ENCODE measurements at regions not wholly inside any gene's neighbourhood (a gene's known extent, or its start where the extent isn't known, plus 50 kb on each side); places are given as distances from the start of the nearest gene placed in this dataset.
A peak's percentile ranks its signal among the peaks of the same experiment; 100 is the strongest.

GRCh38 chr6:91731939-91732338, 1145.1 kb upstream of the MAP3K7 start:
- Histone ChIP-seq H3K79me2 (ENCODE audit: low read length) (no peaks in the 10 kb centered on the region), H3K4me2 (ENCODE audit: low read depth, low read length) (no peak overlapping the region), H3K9ac (ENCODE audit: low read length) (no peak overlapping the region), H3K9me3 (replicated peaks; ENCODE audit: insufficient read depth, low read length) (no peaks in the 10 kb centered on the region), H3K9me2 (replicated peaks; ENCODE audit: insufficient read depth, low read length) (no peaks in the 10 kb centered on the region), H3K4me1 (ENCODE audit: low read length) (0 out of 2 replicates have a peak, but pooled peaks cover 4% of the 10 kb centered on the region), H3K4me3 (ENCODE audit: low read length) (no peak overlapping the region), H3K36me3 (replicated peaks; ENCODE audit: insufficient read depth, low read length) (no peaks in the 10 kb centered on the region), H3K27me3 (replicated peaks; ENCODE audit: insufficient read depth, low read length) (no peaks in the 10 kb centered on the region), H3K27ac (ENCODE audit: low read length) (no peak overlapping the region), H3F3A (ENCODE audit: insufficient read depth, low read length) (no peaks in the 10 kb centered on the region), H4K20me1 (ENCODE audit: insufficient read depth, low read length) (no peaks in the 10 kb centered on the region), H2AFZ (ENCODE audit: low read length) (no peak overlapping the region)
- TF ChIP-seq EZH2 (optimal IDR thresholded peaks at IDR 0.05; ENCODE audit: low read depth, low read length) = no peak
- no peak for TF ChIP-seq EZH2phosphoT487 (IDR thresholded peaks at IDR 0.05; ENCODE audit: low read length)
- peak; percentile 56 for DNase-seq

DNA sequence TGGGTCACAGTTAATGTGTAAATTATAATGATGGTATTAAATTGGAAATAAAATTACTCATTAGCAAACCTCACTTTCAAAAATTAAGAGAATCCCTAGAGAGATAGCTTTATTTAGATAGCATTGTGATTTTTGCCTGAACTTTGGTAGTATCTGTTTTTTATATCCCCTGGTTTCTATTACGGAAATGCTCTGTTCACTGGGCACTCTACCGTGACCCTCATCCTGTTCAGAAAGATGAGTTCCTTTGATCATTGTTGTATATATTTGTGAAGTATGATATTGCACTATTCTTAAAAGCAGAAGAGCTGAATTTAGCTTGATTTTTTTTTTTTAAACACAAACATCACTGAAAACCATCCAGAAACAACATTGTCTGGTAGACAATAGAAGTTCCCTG, 1143.8 kb upstream of the MAP3K7 start:
- DNase-seq = no peak
- no peaks in the 10 kb centered on the region for H3K79me2 ChIP-seq (ENCODE audit: low read length)
- no peaks in the 10 kb centered on the region for H3K36me3 ChIP-seq (replicated peaks; ENCODE audit: insufficient read depth, low read length)
- no peak overlapping the region for H3K4me2 ChIP-seq (ENCODE audit: low read depth, low read length)
- no peaks in the 10 kb centered on the region for H3K9me2 ChIP-seq (replicated peaks; ENCODE audit: insufficient read depth, low read length)
- no peak overlapping the region for H3K9ac ChIP-seq (ENCODE audit: low read length)
- no peaks in the 10 kb centered on the region for H3F3A ChIP-seq (ENCODE audit: insufficient read depth, low read length)
- H2AFZ ChIP-seq (ENCODE audit: low read length) = no peak overlapping the region
- H3K4me3 ChIP-seq (ENCODE audit: low read length) = no peak overlapping the region
- H3K27me3 ChIP-seq (replicated peaks; ENCODE audit: insufficient read depth, low read length) = no peaks in the 10 kb centered on the region
- 0 out of 2 replicates have a peak, but pooled peaks cover 4% of the 10 kb centered on the region for H3K4me1 ChIP-seq (ENCODE audit: low read length)
- no peak overlapping the region for H3K27ac ChIP-seq (ENCODE audit: low read length)
- H3K9me3 ChIP-seq (replicated peaks; ENCODE audit: insufficient read depth, low read length) = no peaks in the 10 kb centered on the region
- TF ChIP-seq EZH2 (optimal IDR thresholded peaks at IDR 0.05; ENCODE audit: low read depth, low read length) = no peak
- no peak for TF ChIP-seq CTCF (IDR thresholded peaks at IDR 0.05; ENCODE audit: low read length)
- no peak for TF ChIP-seq EZH2phosphoT487 (IDR thresholded peaks at IDR 0.05; ENCODE audit: low read length)
- no peaks in the 10 kb centered on the region for H4K20me1 ChIP-seq (ENCODE audit: insufficient read depth, low read length)

DNA sequence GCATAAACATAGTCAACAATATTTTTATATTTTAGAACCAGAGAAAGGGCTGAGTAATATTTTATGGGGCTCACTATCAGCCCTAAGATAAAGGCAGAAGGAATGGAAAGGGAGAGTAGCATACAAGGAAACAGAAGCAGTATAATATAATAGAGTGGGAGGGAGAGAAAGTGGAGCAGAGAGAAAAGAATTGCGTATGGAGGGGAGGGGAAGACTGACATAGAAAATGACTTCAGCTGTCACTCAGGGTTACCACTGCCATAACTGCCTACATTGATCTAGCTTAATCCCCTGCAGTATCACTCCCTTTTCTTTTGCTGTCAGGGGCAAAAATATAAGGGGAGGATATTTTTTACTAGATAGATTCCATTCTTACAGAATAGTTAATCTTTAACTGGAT, 1133.5 kb upstream of the MAP3K7 start:
- Histone ChIP-seq H3K9ac (ENCODE audit: low read length) (no peak overlapping the region), H3K4me3 (ENCODE audit: low read length) (no peak overlapping the region), H4K20me1 (ENCODE audit: insufficient read depth, low read length) (no peaks in the 10 kb centered on the region), H2AFZ (ENCODE audit: low read length) (no peak overlapping the region), H3K9me3 (replicated peaks; ENCODE audit: insufficient read depth, low read length) (no peaks in the 10 kb centered on the region), H3K4me1 (ENCODE audit: low read length) (peaks cover 27% of the 10 kb centered on the region), H3K4me2 (ENCODE audit: low read depth, low read length) (no peak overlapping the region), H3F3A (ENCODE audit: insufficient read depth, low read length) (peaks cover 13% of the 10 kb centered on the region; the same call in 1 of the 2 replicates), H3K79me2 (ENCODE audit: low read length) (no peaks in the 10 kb centered on the region), H3K27me3 (replicated peaks; ENCODE audit: insufficient read depth, low read length) (no peaks in the 10 kb centered on the region), H3K27ac (ENCODE audit: low read length) (no peak overlapping the region), H3K36me3 (replicated peaks; ENCODE audit: insufficient read depth, low read length) (no peaks in the 10 kb centered on the region), H3K9me2 (replicated peaks; ENCODE audit: insufficient read depth, low read length) (no peaks in the 10 kb centered on the region)
- TF ChIP-seq EZH2 (optimal IDR thresholded peaks at IDR 0.05; ENCODE audit: low read depth, low read length) = no peak
- TF ChIP-seq CTCF (IDR thresholded peaks at IDR 0.05; ENCODE audit: low read length) = no peak
- TF ChIP-seq EZH2phosphoT487 (IDR thresholded peaks at IDR 0.05; ENCODE audit: low read length) = no peak
- no peak for DNase-seq

DNA sequence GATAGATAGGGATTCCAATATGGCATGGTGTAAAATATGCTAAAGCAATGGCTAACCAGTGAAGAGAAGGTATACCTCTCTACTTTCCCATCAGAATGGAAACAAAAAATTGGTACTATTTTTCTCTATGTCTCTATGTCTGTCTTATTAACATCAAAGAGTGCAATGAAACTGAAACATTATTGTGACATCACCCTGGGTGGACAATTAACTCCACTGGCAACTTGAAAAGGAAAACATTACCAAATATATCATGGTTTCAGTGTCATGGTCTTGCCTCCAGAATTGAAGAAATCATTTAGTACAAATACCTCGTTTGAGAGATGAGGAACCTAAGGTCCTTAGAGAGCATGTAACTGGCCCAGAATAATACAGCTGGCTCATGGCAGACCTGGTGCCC, 1132.5 kb upstream of the MAP3K7 start:
- Histone ChIP-seq H3K4me1 (ENCODE audit: low read length) (peaks cover 27% of the 10 kb centered on the region), H3K4me3 (ENCODE audit: low read length) (no peak overlapping the region), H3K36me3 (replicated peaks; ENCODE audit: insufficient read depth, low read length) (no peaks in the 10 kb centered on the region), H3K79me2 (ENCODE audit: low read length) (no peaks in the 10 kb centered on the region), H3K4me2 (ENCODE audit: low read depth, low read length) (peak overlapping the region; percentile 7; the same call in 1 of the 2 replicates), H3K9me3 (replicated peaks; ENCODE audit: insufficient read depth, low read length) (no peaks in the 10 kb centered on the region), H3K9ac (ENCODE audit: low read length) (no peak overlapping the region), H4K20me1 (ENCODE audit: insufficient read depth, low read length) (no peaks in the 10 kb centered on the region), H2AFZ (ENCODE audit: low read length) (no peak overlapping the region), H3F3A (ENCODE audit: insufficient read depth, low read length) (peaks cover 13% of the 10 kb centered on the region; the same call in 1 of the 2 replicates), H3K27me3 (replicated peaks; ENCODE audit: insufficient read depth, low read length) (no peaks in the 10 kb centered on the region), H3K27ac (ENCODE audit: low read length) (peak overlapping the region; percentile 24; the same call in 1 of the 2 replicates), H3K9me2 (replicated peaks; ENCODE audit: insufficient read depth, low read length) (no peaks in the 10 kb centered on the region)
- TF ChIP-seq CTCF (IDR thresholded peaks at IDR 0.05; ENCODE audit: low read length) = no peak
- no peak for TF ChIP-seq EZH2 (optimal IDR thresholded peaks at IDR 0.05; ENCODE audit: low read depth, low read length)
- TF ChIP-seq EZH2phosphoT487 (IDR thresholded peaks at IDR 0.05; ENCODE audit: low read length) = no peak
- DNase-seq = peak; percentile 78

Measured in MM.1S (cell line).